ENCODE measurements at regions not wholly inside any gene's neighbourhood (a gene's known extent, or its start where the extent isn't known, plus 50 kb on each side); places are given as distances from the start of the nearest gene placed in this dataset.
A peak's percentile ranks its signal among the peaks of the same experiment; 100 is the strongest.
"Not testable (repeated sequence)": the region's sequence is repeated elsewhere in the genome, so short reads cannot be mapped to it uniquely, and the experiment has no call there.

DNA sequence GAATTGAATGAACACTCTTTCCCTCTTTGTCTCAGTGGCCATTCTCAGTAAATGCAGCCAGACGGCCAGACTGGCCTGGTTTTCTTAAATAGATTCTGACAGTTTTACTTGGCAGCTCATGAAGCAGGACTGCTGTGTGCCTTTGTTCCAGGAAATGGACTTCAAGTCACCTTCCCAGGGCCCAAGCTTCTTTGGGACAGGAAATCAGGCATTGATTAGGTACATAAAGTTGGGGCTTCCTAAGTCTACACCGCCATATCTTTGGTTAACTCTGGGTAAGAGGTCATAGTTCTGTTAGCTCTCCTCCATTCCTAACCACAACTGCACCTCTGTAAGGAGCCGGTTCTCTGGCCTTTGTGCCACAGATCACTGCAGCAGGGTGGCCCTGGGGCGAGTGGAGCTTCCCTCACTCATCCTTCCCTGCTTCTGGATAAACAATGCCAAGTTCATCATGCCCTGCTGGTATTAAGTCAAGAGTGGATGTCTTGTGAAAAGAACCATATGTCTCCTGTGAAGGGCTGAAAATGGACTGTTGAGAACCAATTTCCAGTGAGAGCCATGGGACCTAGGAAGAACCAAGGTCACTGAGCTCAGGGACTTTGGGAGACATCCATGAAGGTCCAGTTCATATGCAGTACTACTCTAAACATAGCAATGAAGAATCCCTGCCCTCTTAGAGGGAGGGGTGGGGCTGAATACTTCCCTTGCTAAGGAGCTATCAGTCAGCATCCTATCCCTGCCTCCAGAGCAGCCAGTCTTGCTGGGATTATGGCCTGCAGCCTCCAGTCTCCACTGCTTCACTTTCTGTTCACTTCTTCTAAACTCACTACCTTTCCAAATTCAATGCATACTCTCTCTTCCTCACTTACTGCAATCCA lies 122.6 kb upstream of the XPO1 start:
- TF ChIP-seq, protein P1, sequence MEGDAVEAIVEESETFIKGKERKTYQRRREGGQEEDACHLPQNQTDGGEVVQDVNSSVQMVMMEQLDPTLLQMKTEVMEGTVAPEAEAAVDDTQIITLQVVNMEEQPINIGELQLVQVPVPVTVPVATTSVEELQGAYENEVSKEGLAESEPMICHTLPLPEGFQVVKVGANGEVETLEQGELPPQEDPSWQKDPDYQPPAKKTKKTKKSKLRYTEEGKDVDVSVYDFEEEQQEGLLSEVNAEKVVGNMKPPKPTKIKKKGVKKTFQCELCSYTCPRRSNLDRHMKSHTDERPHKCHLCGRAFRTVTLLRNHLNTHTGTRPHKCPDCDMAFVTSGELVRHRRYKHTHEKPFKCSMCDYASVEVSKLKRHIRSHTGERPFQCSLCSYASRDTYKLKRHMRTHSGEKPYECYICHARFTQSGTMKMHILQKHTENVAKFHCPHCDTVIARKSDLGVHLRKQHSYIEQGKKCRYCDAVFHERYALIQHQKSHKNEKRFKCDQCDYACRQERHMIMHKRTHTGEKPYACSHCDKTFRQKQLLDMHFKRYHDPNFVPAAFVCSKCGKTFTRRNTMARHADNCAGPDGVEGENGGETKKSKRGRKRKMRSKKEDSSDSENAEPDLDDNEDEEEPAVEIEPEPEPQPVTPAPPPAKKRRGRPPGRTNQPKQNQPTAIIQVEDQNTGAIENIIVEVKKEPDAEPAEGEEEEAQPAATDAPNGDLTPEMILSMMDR (IDR thresholded peaks at IDR 0.05): no peak
- no peak overlapping the region for H3K4me3 ChIP-seq
- H3K36me3 ChIP-seq: no peaks in the 10 kb centered on the region
- no peaks in the 10 kb centered on the region for H3K27me3 ChIP-seq (replicated peaks; ENCODE audit: insufficient read depth)
- ATAC-seq (ENCODE audit: insufficient number of reproducible peaks, low FRiP score, low read depth) (no peak), DNase-seq (ENCODE audit: low spot score) (no peak)
- no peaks in the 10 kb centered on the region for H3K9me3 ChIP-seq
- H3K27ac ChIP-seq: peak overlapping the region; percentile 38 to 51
- H3K4me1 ChIP-seq (ENCODE audit: control insufficient read depth in 1 of 2, low read depth in 2 of 2): peaks cover 13 to 18% of the 10 kb centered on the region in 2 donors

DNA sequence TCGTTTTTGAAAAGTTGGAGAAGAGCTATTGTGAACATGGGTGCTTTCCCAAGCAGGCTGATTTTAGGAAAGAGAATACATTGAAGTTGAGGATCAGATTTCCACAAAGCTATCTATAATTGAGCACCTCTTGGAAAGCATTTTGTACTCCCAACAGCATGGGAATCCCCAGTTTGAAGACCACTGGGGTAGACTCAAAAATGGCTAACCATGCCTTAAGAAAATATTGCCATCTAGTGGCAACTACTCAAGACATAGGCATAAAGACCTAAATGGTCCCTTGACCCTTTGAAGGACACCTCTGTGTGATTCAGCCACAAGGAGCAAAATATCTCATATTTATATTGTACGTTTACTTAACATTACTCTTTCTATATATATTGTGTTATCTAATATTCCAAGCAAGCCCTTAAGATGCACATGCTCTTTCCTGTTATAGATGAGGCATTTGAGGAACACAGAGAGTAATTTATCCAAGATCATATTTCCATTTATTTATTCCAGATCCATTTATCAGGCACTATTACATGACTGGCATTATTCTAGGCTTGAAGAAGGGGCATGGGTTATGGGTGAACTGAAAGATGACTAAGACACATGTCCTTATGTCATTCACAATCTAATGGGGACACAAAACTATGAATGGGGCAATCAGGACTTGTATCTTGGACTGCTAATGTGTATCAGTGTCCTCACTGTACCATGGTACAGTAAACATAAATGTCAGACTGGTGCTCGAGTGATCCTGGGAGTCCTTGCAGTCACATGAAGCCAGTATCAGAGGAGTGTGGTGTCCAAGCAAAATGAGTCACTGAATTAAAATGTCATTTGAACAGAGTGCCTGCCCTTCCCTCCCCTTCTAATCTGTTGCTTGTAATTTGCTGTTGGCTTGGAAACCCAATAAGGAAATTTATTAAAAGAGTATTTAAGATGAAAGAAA lies 121.0 kb upstream of the XPO1 start:
- peak; percentile 43 for ATAC-seq (ENCODE audit: insufficient number of reproducible peaks, low FRiP score, low read depth)

DNA sequence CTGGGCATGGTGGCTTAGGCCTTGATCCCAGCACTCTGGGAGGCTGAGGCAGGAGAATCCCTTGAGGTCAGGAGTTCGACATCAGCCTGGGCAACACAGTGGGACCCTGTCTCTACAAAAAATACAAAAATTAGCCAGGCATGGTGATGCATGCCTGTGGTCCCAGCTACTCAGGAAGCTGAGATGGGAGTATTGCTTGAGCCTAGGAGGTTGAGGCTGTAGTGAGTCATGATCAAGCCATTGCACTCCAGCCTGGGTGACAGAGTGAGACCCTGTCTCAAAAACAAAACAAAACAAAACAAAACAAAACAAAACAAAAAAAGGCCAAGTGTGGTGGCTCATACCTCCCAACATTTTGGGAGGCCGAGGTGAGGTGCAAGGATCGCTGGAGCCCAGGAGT lies 111.8 kb upstream of the XPO1 start:
- not testable (repeated sequence) for H3K27me3 ChIP-seq (replicated peaks; ENCODE audit: insufficient read depth); ATAC-seq (ENCODE audit: insufficient number of reproducible peaks, low FRiP score, low read depth); DNase-seq (ENCODE audit: low spot score); H3K36me3 ChIP-seq; H3K9me3 ChIP-seq; H3K27ac ChIP-seq; H3K4me1 ChIP-seq (ENCODE audit: control insufficient read depth in 1 of 2, low read depth in 2 of 2); H3K4me3 ChIP-seq

More for the DNA sequence above, 121.0 kb upstream of the XPO1 start:
- Histone ChIP-seq H3K36me3 (no peaks in the 10 kb centered on the region), H3K9me3 (no peaks in the 10 kb centered on the region), H3K27me3 (replicated peaks; ENCODE audit: insufficient read depth) (no peaks in the 10 kb centered on the region), H3K4me3 (no peak overlapping the region), H3K27ac (no peak overlapping the region), H3K4me1 (ENCODE audit: control insufficient read depth in 1 of 2, low read depth in 2 of 2) (peaks cover 13 to 18% of the 10 kb centered on the region in 2 donors)
- TF ChIP-seq, protein P1 (IDR thresholded peaks at IDR 0.05): peak; percentile 20
- no peak for DNase-seq (ENCODE audit: low spot score)

DNA sequence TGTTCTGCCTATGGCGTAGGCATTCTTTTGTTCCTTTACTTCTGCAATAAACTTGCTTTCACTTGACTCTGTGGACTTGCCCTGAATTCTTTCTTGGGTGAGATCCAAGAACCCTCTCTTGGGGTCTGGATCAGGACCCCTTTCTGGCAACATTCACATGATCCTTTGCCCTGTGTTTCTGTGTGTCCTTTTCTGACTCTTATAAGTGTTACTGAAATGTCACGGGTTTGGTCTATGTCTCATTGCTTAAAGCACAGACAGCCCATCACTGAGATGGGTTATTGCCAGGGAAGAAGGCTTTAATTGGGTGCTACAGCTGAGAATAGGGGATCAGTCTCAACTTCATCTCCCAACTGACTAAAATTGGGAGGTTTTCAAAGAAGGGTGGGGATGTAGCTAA lies 110.9 kb upstream of the XPO1 start:
- TF ChIP-seq, protein P1 (IDR thresholded peaks at IDR 0.05): no peak
- no peaks in the 10 kb centered on the region for H3K9me3 ChIP-seq
- H3K4me3 ChIP-seq: no peak overlapping the region
- H3K27ac ChIP-seq: no peak overlapping the region
- ATAC-seq (ENCODE audit: insufficient number of reproducible peaks, low FRiP score, low read depth): no peak
- H3K27me3 ChIP-seq (replicated peaks; ENCODE audit: insufficient read depth): no peaks in the 10 kb centered on the region
- H3K36me3 ChIP-seq: no peaks in the 10 kb centered on the region
- no peaks in the 10 kb centered on the region for H3K4me1 ChIP-seq (ENCODE audit: control insufficient read depth in 1 of 2, low read depth in 2 of 2)
- DNase-seq (ENCODE audit: low spot score): no peak

DNA sequence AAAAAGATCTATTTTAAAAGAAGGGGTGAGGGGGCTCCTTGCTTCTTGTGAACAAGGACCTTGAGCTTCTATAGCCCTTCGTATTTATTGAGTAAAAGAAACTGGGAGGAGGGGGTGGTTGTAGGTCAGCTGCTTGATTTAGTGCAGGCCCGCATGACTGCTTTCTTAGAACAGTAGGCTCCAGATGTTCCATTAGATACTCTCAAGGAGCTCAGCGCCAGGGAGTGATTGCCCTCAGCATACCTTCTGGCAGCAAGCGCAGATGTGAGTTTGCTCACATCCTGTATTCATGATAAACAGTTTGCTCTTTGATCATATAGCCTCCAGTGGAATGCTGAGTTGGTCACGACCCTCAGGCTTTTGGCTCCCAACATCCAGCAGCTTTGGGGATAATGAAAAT lies 108.9 kb upstream of the XPO1 start:
- Histone ChIP-seq H3K4me1 (ENCODE audit: control insufficient read depth in 1 of 2, low read depth in 2 of 2) (no peaks in the 10 kb centered on the region), H3K9me3 (no peaks in the 10 kb centered on the region), H3K27me3 (replicated peaks; ENCODE audit: insufficient read depth) (no peaks in the 10 kb centered on the region), H3K27ac (no peak overlapping the region), H3K4me3 (no peak overlapping the region), H3K36me3 (no peaks in the 10 kb centered on the region)
- ATAC-seq (ENCODE audit: insufficient number of reproducible peaks, low FRiP score, low read depth) (no peak), DNase-seq (ENCODE audit: low spot score) (no peak)
- TF ChIP-seq, protein P1 (IDR thresholded peaks at IDR 0.05): no peak
